Neural progenitor cell (in vitro differentiated cells): ENCODE measurements at regions not wholly inside any gene's neighbourhood (a gene's known extent, or its start where the extent isn't known, plus 50 kb on each side); places are given as distances from the start of the nearest gene placed in this dataset.

Experiments used
- DNase-seq: peaks from one replicate; pipeline ENCODE4 v3.0.0-alpha.2; 2016; ENCODE audit warnings: low spot score
- H2AFZ ChIP-seq: fragments of 200-600 bp; sonication (generic); replicated peaks from 2 replicates; pipeline ENCODE4 v1.6.1; 2016; ENCODE audit warnings: antibody characterized with exemption
- H3F3A ChIP-seq: fragments of 200-600 bp; sonication (generic); 2 replicates; pipeline ENCODE4 v1.6.1; 2016; ENCODE audit warnings: antibody characterized with exemption, low read depth
- H3K27ac ChIP-seq: fragments of 200-600 bp; sonication (generic); 2 replicates; pipeline ENCODE4 v1.5.1; 2016; ENCODE audit warnings: mild to moderate bottlenecking
- H3K27me3 ChIP-seq: fragments of 200-600 bp; sonication (generic); 2 replicates; pipeline ENCODE4 v1.6.1; 2016; ENCODE audit warnings: mild to moderate bottlenecking, moderate library complexity
- H3K36me3 ChIP-seq: fragments of 200-600 bp; sonication (generic); 2 replicates; pipeline ENCODE4 v1.5.1; 2016
- H3K4me1 ChIP-seq: fragments of 200-600 bp; sonication (generic); 2 replicates; pipeline ENCODE4 v1.6.1; 2016; ENCODE audit warnings: mixed run types
- H3K4me2 ChIP-seq: fragments of 200-600 bp; sonication (generic); 2 replicates; pipeline ENCODE4 v1.6.1; 2016
- H3K4me3 ChIP-seq: fragments of 200-600 bp; sonication (generic); 2 replicates; pipeline ENCODE4 v1.5.1; 2016
- H3K79me2 ChIP-seq: fragments of 200-600 bp; sonication (generic); 2 replicates; pipeline ENCODE4 v1.6.1; 2016; ENCODE audit warnings: low read depth
- H3K9ac ChIP-seq: fragments of 200-600 bp; sonication (generic); 2 replicates; pipeline ENCODE4 v1.6.1; 2016
- H3K9me3 ChIP-seq: fragments of 200-600 bp; sonication (generic); 2 replicates; pipeline ENCODE4 v1.5.1; 2016; ENCODE audit warnings: low read depth
- H4K20me1 ChIP-seq: fragments of 200-600 bp; sonication (generic); 2 replicates; pipeline ENCODE4 v1.6.1; 2016; ENCODE audit warnings: low read depth
- H3K27ac Mint-ChIP-seq: 3 replicates; pipeline ENCODE4 v1.8.0; 2021; ENCODE audit warnings: mixed read lengths
- H3K27me3 Mint-ChIP-seq: 2 replicates; pipeline ENCODE4 v1.8.0; 2022; ENCODE audit warnings: low read depth, mild to moderate bottlenecking, inconsistent platforms, moderate library complexity, mixed read lengths; ENCODE audit not compliant: insufficient read depth
- H3K36me3 Mint-ChIP-seq: 3 replicates; pipeline ENCODE4 v1.8.0; 2021; ENCODE audit warnings: mixed read lengths
- H3K4me1 Mint-ChIP-seq: 3 replicates; pipeline ENCODE4 v1.8.0; 2021; ENCODE audit warnings: mixed read lengths
- H3K4me3 Mint-ChIP-seq: 3 replicates; pipeline ENCODE4 v1.8.0; 2021; ENCODE audit warnings: mild to moderate bottlenecking, moderate library complexity, mixed read lengths
- H3K9me3 Mint-ChIP-seq: 3 replicates; pipeline ENCODE4 v1.8.0; 2020; ENCODE audit warnings: mixed read lengths
- CTCF ChIP-seq: fragments of 200-600 bp; sonication (generic); IDR thresholded peaks from 2 replicates; pipeline ENCODE4 v1.5.1; 2017; ENCODE audit warnings: antibody characterized with exemption, mild to moderate bottlenecking
- EZH2 ChIP-seq: fragments of 200-600 bp; sonication (generic); IDR thresholded peaks from 2 replicates; pipeline ENCODE4 v1.6.1; 2017; ENCODE audit warnings: antibody characterized with exemption, mild to moderate bottlenecking, moderate library complexity
- EZH2phosphoT487 ChIP-seq: fragments of 200-600 bp; sonication (generic); IDR thresholded peaks from 2 replicates; pipeline ENCODE4 v1.6.1; 2017; ENCODE audit warnings: antibody characterized with exemption

GRCh38 chr1:119191325-119191724, 50.9 kb upstream of the WARS2 start:
- no peaks in the 10 kb centered on the region for H3K9me3 ChIP-seq
- no peaks in the 10 kb centered on the region for H3F3A ChIP-seq
- no peak overlapping the region for H2AFZ ChIP-seq
- DNase-seq, result no peak
- H3K27ac Mint-ChIP-seq, result no peak overlapping the region
- H3K9me3 Mint-ChIP-seq, result no peaks in the 10 kb centered on the region
- H3K4me1 ChIP-seq, result no peaks in the 10 kb centered on the region
- no peak overlapping the region for H3K4me2 ChIP-seq
- H3K4me1 Mint-ChIP-seq, result no peaks in the 10 kb centered on the region
- no peaks in the 10 kb centered on the region for H3K36me3 ChIP-seq
- no peaks in the 10 kb centered on the region for H3K79me2 ChIP-seq
- H4K20me1 ChIP-seq, result no peaks in the 10 kb centered on the region
- H3K36me3 Mint-ChIP-seq, result no peaks in the 10 kb centered on the region
- no peaks in the 10 kb centered on the region for H3K27me3 Mint-ChIP-seq
- H3K27me3 ChIP-seq, result no peaks in the 10 kb centered on the region
- no peak overlapping the region for H3K27ac ChIP-seq
- TF ChIP-seq EZH2phosphoT487, result no peak
- TF ChIP-seq CTCF, result no peak
- TF ChIP-seq EZH2, result no peak
- H3K9ac ChIP-seq, result no peak overlapping the region
- no peak overlapping the region for H3K4me3 Mint-ChIP-seq
- no peak overlapping the region for H3K4me3 ChIP-seq

- no peak overlapping the region for H3K9ac ChIP-seq
- H3K36me3 Mint-ChIP-seq, result no peaks in the 10 kb centered on the region
- H3K4me3 ChIP-seq, result no peak overlapping the region
- H3K27me3 Mint-ChIP-seq, result no peaks in the 10 kb centered on the region
- peaks cover 2% of the 10 kb centered on the region for H4K20me1 ChIP-seq
- no peaks in the 10 kb centered on the region for H3F3A ChIP-seq
- no peak overlapping the region for H3K4me2 ChIP-seq
- H3K36me3 ChIP-seq, result no peaks in the 10 kb centered on the region
- H3K4me1 ChIP-seq, result no peaks in the 10 kb centered on the region
- H3K9me3 Mint-ChIP-seq, result no peaks in the 10 kb centered on the region
- no peak overlapping the region for H3K27ac ChIP-seq
- no peak overlapping the region for H2AFZ ChIP-seq
- no peak for DNase-seq
- no peaks in the 10 kb centered on the region for H3K27me3 ChIP-seq
- H3K79me2 ChIP-seq, result no peaks in the 10 kb centered on the region
- H3K9me3 ChIP-seq, result peaks cover 6% of the 10 kb centered on the region
- no peaks in the 10 kb centered on the region for H3K4me1 Mint-ChIP-seq
- H3K27ac Mint-ChIP-seq, result no peak overlapping the region
- no peak overlapping the region for H3K4me3 Mint-ChIP-seq
- TF ChIP-seq EZH2, result no peak
- no peak for TF ChIP-seq EZH2phosphoT487
- no peak for TF ChIP-seq CTCF
These were observed 63.9 kb upstream of the WARS2 start for GRCh38 chr1:119204197-119204960.

GRCh38 chr1:119204961-119205357, 64.5 kb upstream of the WARS2 start:
- no peak overlapping the region for H2AFZ ChIP-seq
- peaks cover 4% of the 10 kb centered on the region for H3K9me3 ChIP-seq
- no peaks in the 10 kb centered on the region for H3F3A ChIP-seq
- no peaks in the 10 kb centered on the region for H3K4me1 ChIP-seq
- Mint-ChIP-seq H3K27ac (peak overlapping the region; percentile 21), H3K9me3 (no peaks in the 10 kb centered on the region), H3K4me3 (no peak overlapping the region), H3K4me1 (no peaks in the 10 kb centered on the region), H3K27me3 (no peaks in the 10 kb centered on the region), H3K36me3 (no peaks in the 10 kb centered on the region)
- no peaks in the 10 kb centered on the region for H3K27me3 ChIP-seq
- no peaks in the 10 kb centered on the region for H3K79me2 ChIP-seq
- H3K27ac ChIP-seq, result no peak overlapping the region
- no peak for TF ChIP-seq EZH2phosphoT487
- no peak for TF ChIP-seq CTCF
- H3K4me3 ChIP-seq, result no peak overlapping the region
- no peak overlapping the region for H3K9ac ChIP-seq
- no peaks in the 10 kb centered on the region for H3K36me3 ChIP-seq
- no peak for DNase-seq
- peaks cover 2% of the 10 kb centered on the region for H4K20me1 ChIP-seq
- no peak overlapping the region for H3K4me2 ChIP-seq
